ENCODE measurements at regions not wholly inside any gene's neighbourhood (a gene's known extent, or its start where the extent isn't known, plus 50 kb on each side); places are given as distances from the start of the nearest gene placed in this dataset.
"Not testable (repeated sequence)": the region's sequence is repeated elsewhere in the genome, so short reads cannot be mapped to it uniquely, and the experiment has no call there.

DNA sequence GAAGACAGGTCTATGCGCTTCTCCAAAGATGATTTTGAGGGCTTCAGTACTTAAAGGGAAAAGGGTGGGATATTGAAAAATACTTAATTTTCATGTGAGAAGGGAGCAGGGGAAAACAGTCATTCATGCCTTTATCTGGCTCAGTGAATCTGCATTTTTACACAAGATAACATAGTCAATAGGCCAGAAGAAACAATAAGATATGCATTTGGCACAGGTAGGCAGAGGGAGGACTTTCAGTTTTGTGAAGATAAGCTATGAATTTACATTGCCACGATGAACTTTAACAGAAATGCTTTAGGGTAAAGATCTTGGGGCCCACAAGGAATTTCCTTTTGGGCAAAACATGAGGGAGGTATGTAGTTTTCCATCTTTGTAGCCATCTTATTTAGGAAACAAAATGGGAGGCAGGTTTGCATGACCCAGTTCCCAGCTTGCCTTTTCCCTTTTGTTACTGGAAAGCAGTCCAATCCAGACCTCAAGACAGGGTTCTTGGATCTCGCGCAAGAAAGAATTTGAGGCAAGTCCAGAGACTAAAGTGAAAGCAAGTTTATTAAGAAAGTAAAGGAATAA lies 504.2 kb downstream of the IGSF11 start:
- H3K4me1 ChIP-seq (ENCODE audit: control insufficient read depth, low read depth, low read length), result no peaks in the 10 kb centered on the region
- H2AK5ac ChIP-seq (ENCODE audit: low read length), result no peak overlapping the region
- H2BK15ac ChIP-seq (replicated peaks; ENCODE audit: low read depth), result no peak overlapping the region
- no peak overlapping the region for H3K4me2 ChIP-seq (ENCODE audit: low read length)
- H3K18ac ChIP-seq (ENCODE audit: low read length), result no peak overlapping the region
- H3K23ac ChIP-seq (ENCODE audit: low read length), result no peak overlapping the region
- H3K27ac ChIP-seq (ENCODE audit: low read depth, low read length), result no peak overlapping the region
- DNase-seq, result no peak
- H3K9ac ChIP-seq (ENCODE audit: low read length), result no peak overlapping the region
- no peak overlapping the region for H2BK120ac ChIP-seq (ENCODE audit: low read depth, low read length)
- no peaks in the 10 kb centered on the region for H3K79me1 ChIP-seq (ENCODE audit: low read length)
- no peak overlapping the region for H4K5ac ChIP-seq (ENCODE audit: low read length)
- H2BK5ac ChIP-seq (ENCODE audit: low read length), result no peak overlapping the region
- no peaks in the 10 kb centered on the region for H3K27me3 ChIP-seq (ENCODE audit: insufficient read depth, low read length, poor library complexity)
- no peak overlapping the region for H3K4ac ChIP-seq (ENCODE audit: low read depth, low read length)
- no peaks in the 10 kb centered on the region for H3K79me2 ChIP-seq (ENCODE audit: control insufficient read depth, insufficient read depth, low read length)
- H3K56ac ChIP-seq (ENCODE audit: low read length), result no peak overlapping the region
- no peaks in the 10 kb centered on the region for H3K36me3 ChIP-seq (ENCODE audit: control insufficient read depth, insufficient read depth, low read length)
- WGBS (ENCODE audit: extremely low coverage, insufficient coverage, low lambda C conversion rate), result no CpG with 5 or more reads among the region's 4 CpGs
- H4K8ac ChIP-seq (ENCODE audit: low read depth, low read length), result no peak overlapping the region
- no peak overlapping the region for H3K4me3 ChIP-seq (ENCODE audit: low read length)

DNA sequence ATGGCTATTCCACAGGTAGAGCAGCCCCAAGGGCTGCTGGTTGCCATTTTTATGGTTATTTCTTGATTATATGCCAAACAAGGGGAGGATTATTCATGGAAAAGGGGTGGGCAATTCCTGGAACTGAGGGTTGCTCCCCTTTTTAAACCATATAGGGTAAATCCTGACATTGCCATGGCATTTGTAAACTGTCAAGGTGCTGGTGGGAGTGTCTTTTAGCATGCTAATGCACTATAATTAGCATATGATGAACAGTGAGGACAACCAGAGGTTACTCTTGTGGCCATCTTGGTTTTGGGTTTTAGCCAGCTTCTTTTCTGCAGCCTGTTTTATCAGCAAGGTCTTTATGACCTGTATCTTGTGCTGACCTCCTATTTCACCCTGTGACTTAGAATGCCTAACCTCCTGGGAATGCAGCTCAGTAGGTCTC lies 503.7 kb downstream of the IGSF11 start:
- not testable (repeated sequence) for H2AK5ac ChIP-seq (ENCODE audit: low read length); DNase-seq; H3K27ac ChIP-seq (ENCODE audit: low read depth, low read length); H3K4ac ChIP-seq (ENCODE audit: low read depth, low read length); H3K56ac ChIP-seq (ENCODE audit: low read length); H3K79me1 ChIP-seq (ENCODE audit: low read length); H3K18ac ChIP-seq (ENCODE audit: low read length); H3K4me1 ChIP-seq (ENCODE audit: control insufficient read depth, low read depth, low read length); H3K23ac ChIP-seq (ENCODE audit: low read length); H4K8ac ChIP-seq (ENCODE audit: low read depth, low read length); H2BK5ac ChIP-seq (ENCODE audit: low read length); H2BK120ac ChIP-seq (ENCODE audit: low read depth, low read length); H3K36me3 ChIP-seq (ENCODE audit: control insufficient read depth, insufficient read depth, low read length); H3K27me3 ChIP-seq (ENCODE audit: insufficient read depth, low read length, poor library complexity); H3K4me3 ChIP-seq (ENCODE audit: low read length); H4K5ac ChIP-seq (ENCODE audit: low read length); H3K4me2 ChIP-seq (ENCODE audit: low read length); H2BK15ac ChIP-seq (replicated peaks; ENCODE audit: low read depth); H3K9ac ChIP-seq (ENCODE audit: low read length); H3K79me2 ChIP-seq (ENCODE audit: control insufficient read depth, insufficient read depth, low read length)

DNA sequence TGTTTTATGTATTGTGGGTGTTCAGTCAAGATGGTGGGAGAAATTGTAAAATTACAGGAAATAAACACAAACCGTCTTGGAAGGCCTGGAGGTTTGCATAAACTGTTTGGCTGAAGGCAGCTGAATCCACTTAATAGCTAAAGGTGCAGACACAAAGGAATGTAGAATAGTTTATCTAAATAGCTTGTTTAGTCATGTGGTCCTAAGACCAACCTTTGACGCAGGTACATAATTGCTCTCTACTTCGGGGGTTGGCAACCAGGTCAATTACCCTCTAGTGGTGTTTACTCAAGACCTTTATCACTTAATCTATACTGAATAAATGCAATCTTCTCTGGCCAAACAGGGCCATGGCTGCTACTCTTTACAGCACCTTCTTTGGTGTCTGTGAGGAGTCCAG lies 502.8 kb downstream of the IGSF11 start:
- H2BK120ac ChIP-seq (ENCODE audit: low read depth, low read length), result no peak overlapping the region
- no peak overlapping the region for H3K4me2 ChIP-seq (ENCODE audit: low read length)
- H3K27ac ChIP-seq (ENCODE audit: low read depth, low read length), result no peak overlapping the region
- no peak overlapping the region for H2AK5ac ChIP-seq (ENCODE audit: low read length)
- no peak overlapping the region for H3K9ac ChIP-seq (ENCODE audit: low read length)
- no peak overlapping the region for H3K56ac ChIP-seq (ENCODE audit: low read length)
- H3K23ac ChIP-seq (ENCODE audit: low read length), result no peak overlapping the region
- no peak overlapping the region for H4K5ac ChIP-seq (ENCODE audit: low read length)
- no peak for DNase-seq
- no peak overlapping the region for H3K4ac ChIP-seq (ENCODE audit: low read depth, low read length)
- H3K4me1 ChIP-seq (ENCODE audit: control insufficient read depth, low read depth, low read length), result no peaks in the 10 kb centered on the region
- no peaks in the 10 kb centered on the region for H3K79me1 ChIP-seq (ENCODE audit: low read length)
- no peak overlapping the region for H4K8ac ChIP-seq (ENCODE audit: low read depth, low read length)
- H3K36me3 ChIP-seq (ENCODE audit: control insufficient read depth, insufficient read depth, low read length), result no peaks in the 10 kb centered on the region
- H2BK15ac ChIP-seq (replicated peaks; ENCODE audit: low read depth), result no peak overlapping the region
- H3K27me3 ChIP-seq (ENCODE audit: insufficient read depth, low read length, poor library complexity), result no peaks in the 10 kb centered on the region
- no peaks in the 10 kb centered on the region for H3K79me2 ChIP-seq (ENCODE audit: control insufficient read depth, insufficient read depth, low read length)
- WGBS (ENCODE audit: extremely low coverage, insufficient coverage, low lambda C conversion rate), result no CpG with 5 or more reads among the region's 3 CpGs
- H2BK5ac ChIP-seq (ENCODE audit: low read length), result no peak overlapping the region
- H3K4me3 ChIP-seq (ENCODE audit: low read length), result no peak overlapping the region
- no peak overlapping the region for H3K18ac ChIP-seq (ENCODE audit: low read length)

DNA sequence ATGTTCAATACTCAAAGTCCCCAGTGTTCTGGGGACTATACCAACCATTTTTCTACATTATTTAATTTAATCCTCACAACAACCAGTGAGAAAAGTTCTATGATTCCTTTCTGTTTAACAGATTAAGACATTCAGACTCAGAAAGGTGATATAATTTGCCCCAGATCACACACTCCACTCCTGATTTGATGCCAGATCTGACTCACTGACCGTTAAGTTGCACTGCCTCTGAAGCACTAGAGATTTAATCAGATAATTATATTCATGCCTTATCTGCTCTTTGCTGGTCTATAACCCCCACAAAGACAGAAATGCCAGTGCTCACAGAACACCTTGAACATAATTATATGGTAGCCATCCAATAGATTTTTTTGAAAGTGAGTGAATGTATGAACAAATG lies 501.0 kb downstream of the IGSF11 start:
- Histone ChIP-seq H3K9ac (ENCODE audit: low read length) (no peak overlapping the region), H3K27me3 (ENCODE audit: insufficient read depth, low read length, poor library complexity) (no peaks in the 10 kb centered on the region), H3K36me3 (ENCODE audit: control insufficient read depth, insufficient read depth, low read length) (no peaks in the 10 kb centered on the region), H3K18ac (ENCODE audit: low read length) (no peak overlapping the region), H3K23ac (ENCODE audit: low read length) (no peak overlapping the region), H3K4me3 (ENCODE audit: low read length) (no peak overlapping the region), H4K5ac (ENCODE audit: low read length) (no peak overlapping the region), H4K8ac (ENCODE audit: low read depth, low read length) (no peak overlapping the region), H3K79me1 (ENCODE audit: low read length) (no peaks in the 10 kb centered on the region), H2BK120ac (ENCODE audit: low read depth, low read length) (no peak overlapping the region), H3K4ac (ENCODE audit: low read depth, low read length) (no peak overlapping the region), H3K79me2 (ENCODE audit: control insufficient read depth, insufficient read depth, low read length) (no peaks in the 10 kb centered on the region), H3K4me1 (ENCODE audit: control insufficient read depth, low read depth, low read length) (no peaks in the 10 kb centered on the region), H3K4me2 (ENCODE audit: low read length) (no peak overlapping the region), H3K56ac (ENCODE audit: low read length) (no peak overlapping the region), H3K27ac (ENCODE audit: low read depth, low read length) (no peak overlapping the region), H2BK15ac (replicated peaks; ENCODE audit: low read depth) (no peak overlapping the region), H2BK5ac (ENCODE audit: low read length) (no peak overlapping the region), H2AK5ac (ENCODE audit: low read length) (no peak overlapping the region)
- no CpG with 5 or more reads among the region's 1 CpG for WGBS (ENCODE audit: extremely low coverage, insufficient coverage, low lambda C conversion rate)
- no peak for DNase-seq

DNA sequence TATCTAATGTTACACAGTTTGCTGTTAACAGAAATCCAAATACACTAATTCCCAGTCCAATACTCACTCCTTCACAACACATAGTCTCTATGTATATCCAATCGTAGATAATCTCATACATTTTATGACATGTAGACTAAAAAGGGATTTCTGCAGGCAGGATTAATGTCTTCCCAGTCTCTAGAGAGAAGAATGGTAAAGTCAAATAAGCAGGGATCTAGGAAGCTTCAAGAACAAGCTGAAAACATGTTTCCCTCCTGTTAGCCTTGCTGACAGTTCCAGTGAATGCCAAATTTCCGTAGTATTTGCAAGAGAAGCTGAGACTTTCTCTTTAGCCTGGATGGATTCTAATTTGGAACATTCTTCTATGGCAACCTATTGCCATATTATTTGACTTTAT lies 500.1 kb downstream of the IGSF11 start:
- Histone ChIP-seq H3K27me3 (ENCODE audit: insufficient read depth, low read length, poor library complexity) (no peaks in the 10 kb centered on the region), H2BK5ac (ENCODE audit: low read length) (no peak overlapping the region), H3K79me1 (ENCODE audit: low read length) (no peaks in the 10 kb centered on the region), H3K4me3 (ENCODE audit: low read length) (no peak overlapping the region), H3K9ac (ENCODE audit: low read length) (no peak overlapping the region), H3K27ac (ENCODE audit: low read depth, low read length) (no peak overlapping the region), H3K18ac (ENCODE audit: low read length) (no peak overlapping the region), H3K4me1 (ENCODE audit: control insufficient read depth, low read depth, low read length) (no peaks in the 10 kb centered on the region), H3K56ac (ENCODE audit: low read length) (no peak overlapping the region), H2BK15ac (replicated peaks; ENCODE audit: low read depth) (no peak overlapping the region), H3K36me3 (ENCODE audit: control insufficient read depth, insufficient read depth, low read length) (no peaks in the 10 kb centered on the region), H4K5ac (ENCODE audit: low read length) (no peak overlapping the region), H4K8ac (ENCODE audit: low read depth, low read length) (no peak overlapping the region), H3K4me2 (ENCODE audit: low read length) (no peak overlapping the region), H2AK5ac (ENCODE audit: low read length) (no peak overlapping the region), H3K4ac (ENCODE audit: low read depth, low read length) (no peak overlapping the region), H3K79me2 (ENCODE audit: control insufficient read depth, insufficient read depth, low read length) (no peaks in the 10 kb centered on the region), H3K23ac (ENCODE audit: low read length) (no peak overlapping the region), H2BK120ac (ENCODE audit: low read depth, low read length) (no peak overlapping the region)
- no CpG with 5 or more reads among the region's 2 CpGs for WGBS (ENCODE audit: extremely low coverage, insufficient coverage, low lambda C conversion rate)
- no peak for DNase-seq

DNA sequence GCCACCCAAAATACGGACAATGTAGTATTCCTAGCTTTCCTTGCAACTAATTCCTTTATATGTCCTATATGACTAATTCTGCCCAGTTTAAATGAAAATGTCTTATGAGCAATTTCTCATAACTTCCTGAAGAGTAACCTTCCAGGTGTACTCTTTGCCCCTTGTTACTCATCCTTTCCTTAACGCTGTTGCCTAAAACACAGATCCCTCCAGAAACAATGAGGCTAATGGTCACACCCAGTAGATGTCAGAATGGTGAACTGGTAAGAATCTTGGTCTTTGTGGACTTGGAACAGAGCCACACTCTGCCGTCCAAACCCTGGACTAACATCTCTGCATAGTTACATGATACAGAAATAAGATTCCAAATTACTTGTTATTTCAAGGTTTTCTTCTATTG lies 497.9 kb downstream of the IGSF11 start:
- Histone ChIP-seq H4K8ac (ENCODE audit: low read depth, low read length) (no peak overlapping the region), H2BK15ac (replicated peaks; ENCODE audit: low read depth) (no peak overlapping the region), H3K4ac (ENCODE audit: low read depth, low read length) (no peak overlapping the region), H3K9ac (ENCODE audit: low read length) (no peak overlapping the region), H2BK5ac (ENCODE audit: low read length) (no peak overlapping the region), H3K27me3 (ENCODE audit: insufficient read depth, low read length, poor library complexity) (no peaks in the 10 kb centered on the region), H4K5ac (ENCODE audit: low read length) (no peak overlapping the region), H2AK5ac (ENCODE audit: low read length) (no peak overlapping the region), H3K23ac (ENCODE audit: low read length) (no peak overlapping the region), H2BK120ac (ENCODE audit: low read depth, low read length) (no peak overlapping the region), H3K4me2 (ENCODE audit: low read length) (no peak overlapping the region), H3K79me1 (ENCODE audit: low read length) (no peaks in the 10 kb centered on the region), H3K4me3 (ENCODE audit: low read length) (no peak overlapping the region), H3K27ac (ENCODE audit: low read depth, low read length) (no peak overlapping the region), H3K36me3 (ENCODE audit: control insufficient read depth, insufficient read depth, low read length) (no peaks in the 10 kb centered on the region), H3K56ac (ENCODE audit: low read length) (no peak overlapping the region), H3K18ac (ENCODE audit: low read length) (no peak overlapping the region), H3K4me1 (ENCODE audit: control insufficient read depth, low read depth, low read length) (no peaks in the 10 kb centered on the region), H3K79me2 (ENCODE audit: control insufficient read depth, insufficient read depth, low read length) (no peaks in the 10 kb centered on the region)
- no peak for DNase-seq
- no CpG with 5 or more reads among the region's 3 CpGs for WGBS (ENCODE audit: extremely low coverage, insufficient coverage, low lambda C conversion rate)

Data from mesendoderm (in vitro differentiated cells).